ENCODE measurements at regions not wholly inside any gene's neighbourhood (a gene's known extent, or its start where the extent isn't known, plus 50 kb on each side); places are given as distances from the start of the nearest gene placed in this dataset.

- TF ChIP-seq PATZ1 (CRISPR knock-in tag; IDR thresholded peaks at IDR 0.05; ENCODE audit: borderline replicate concordance) (no peak), ZFP3 (CRISPR knock-in tag; IDR thresholded peaks at IDR 0.05) (no peak), PPARA (CRISPR knock-in tag; IDR thresholded peaks at IDR 0.05; ENCODE audit: borderline replicate concordance) (no peak), CSDC2 (CRISPR knock-in tag; IDR thresholded peaks at IDR 0.05) (no peak), ZNF8 (CRISPR knock-in tag; IDR thresholded peaks at IDR 0.05) (no peak), TOX (CRISPR knock-in tag; IDR thresholded peaks at IDR 0.05; ENCODE audit: borderline replicate concordance) (no peak), ARNTL (CRISPR knock-in tag; IDR thresholded peaks at IDR 0.05; ENCODE audit: borderline replicate concordance, low read depth) (no peak), BACH2 (CRISPR knock-in tag; IDR thresholded peaks at IDR 0.05; ENCODE audit: borderline replicate concordance) (no peak), TCF4 (CRISPR knock-in tag; IDR thresholded peaks at IDR 0.05; ENCODE audit: borderline replicate concordance) (no peak), CREB5 (CRISPR knock-in tag; IDR thresholded peaks at IDR 0.05; ENCODE audit: low read depth) (no peak), CSRNP3 (CRISPR knock-in tag; IDR thresholded peaks at IDR 0.05) (no peak)
Measured at GRCh38 chr5:107294669-107295068, 376.1 kb downstream of the EFNA5 start.
